ENCODE measurements at regions not wholly inside any gene's neighbourhood (a gene's known extent, or its start where the extent isn't known, plus 50 kb on each side); places are given as distances from the start of the nearest gene placed in this dataset.

DNA sequence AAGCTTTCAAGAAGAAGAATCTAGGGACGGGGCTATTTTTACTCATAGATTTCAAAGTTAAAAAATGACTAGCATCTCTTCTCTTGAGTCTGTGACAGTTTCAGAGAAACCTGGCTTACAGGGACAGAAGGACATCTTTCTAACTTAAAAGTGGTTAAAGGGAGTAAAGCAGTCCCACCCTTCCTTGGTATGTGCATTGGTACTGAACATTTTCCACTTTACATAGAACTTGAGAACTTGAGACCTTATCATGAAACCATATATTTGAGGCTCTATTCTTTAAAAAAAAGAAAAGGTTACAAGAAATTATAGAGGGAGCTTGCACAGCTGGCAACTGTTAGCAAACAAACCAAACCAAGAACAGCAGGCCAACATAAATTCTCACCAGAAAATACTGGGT, 73.4 kb upstream of the GAREM1 start:
- Histone ChIP-seq H3K27ac (no peak overlapping the region), H3K4me1 (no peaks in the 10 kb centered on the region), H3K27me3 (no peaks in the 10 kb centered on the region), H3K4me3 (no peak overlapping the region), H3K36me3 (no peaks in the 10 kb centered on the region), H3K9me3 (no peaks in the 10 kb centered on the region)
- DNase-seq (ENCODE audit: low spot score): no peak
- TF ChIP-seq, protein P1, sequence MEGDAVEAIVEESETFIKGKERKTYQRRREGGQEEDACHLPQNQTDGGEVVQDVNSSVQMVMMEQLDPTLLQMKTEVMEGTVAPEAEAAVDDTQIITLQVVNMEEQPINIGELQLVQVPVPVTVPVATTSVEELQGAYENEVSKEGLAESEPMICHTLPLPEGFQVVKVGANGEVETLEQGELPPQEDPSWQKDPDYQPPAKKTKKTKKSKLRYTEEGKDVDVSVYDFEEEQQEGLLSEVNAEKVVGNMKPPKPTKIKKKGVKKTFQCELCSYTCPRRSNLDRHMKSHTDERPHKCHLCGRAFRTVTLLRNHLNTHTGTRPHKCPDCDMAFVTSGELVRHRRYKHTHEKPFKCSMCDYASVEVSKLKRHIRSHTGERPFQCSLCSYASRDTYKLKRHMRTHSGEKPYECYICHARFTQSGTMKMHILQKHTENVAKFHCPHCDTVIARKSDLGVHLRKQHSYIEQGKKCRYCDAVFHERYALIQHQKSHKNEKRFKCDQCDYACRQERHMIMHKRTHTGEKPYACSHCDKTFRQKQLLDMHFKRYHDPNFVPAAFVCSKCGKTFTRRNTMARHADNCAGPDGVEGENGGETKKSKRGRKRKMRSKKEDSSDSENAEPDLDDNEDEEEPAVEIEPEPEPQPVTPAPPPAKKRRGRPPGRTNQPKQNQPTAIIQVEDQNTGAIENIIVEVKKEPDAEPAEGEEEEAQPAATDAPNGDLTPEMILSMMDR (IDR thresholded peaks at IDR 0.05): no peak

DNA sequence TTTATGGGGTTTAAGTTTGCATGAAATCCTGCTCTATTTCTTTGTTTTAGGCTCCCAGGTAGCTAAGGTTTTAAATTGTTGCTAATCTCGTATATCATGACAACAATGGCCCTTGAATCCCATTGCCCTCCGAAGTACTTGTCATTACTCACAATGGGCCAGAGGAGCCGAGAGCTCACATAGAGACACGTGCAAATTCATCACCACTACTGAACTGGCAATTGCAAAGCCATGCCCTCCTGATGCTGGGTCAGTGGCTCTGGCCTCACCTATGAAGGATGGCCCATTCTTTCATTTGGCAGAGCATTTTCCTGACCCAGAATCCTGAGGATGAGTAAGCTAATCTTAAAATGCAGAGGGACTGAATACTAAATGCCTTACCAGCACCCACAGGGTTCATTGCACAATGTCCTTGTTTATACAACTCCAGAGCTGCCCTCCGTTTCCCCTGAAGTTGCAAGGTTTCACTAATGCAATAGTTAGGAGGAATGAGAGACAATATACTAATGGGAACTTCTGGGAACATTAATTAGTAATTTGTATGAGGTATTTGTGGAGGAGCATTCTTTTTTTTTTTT, 71.6 kb upstream of the GAREM1 start:
- DNase-seq (ENCODE audit: low spot score): no peak
- Histone ChIP-seq H3K9me3 (no peaks in the 10 kb centered on the region), H3K36me3 (no peaks in the 10 kb centered on the region), H3K27ac (no peak overlapping the region), H3K4me3 (no peak overlapping the region), H3K27me3 (no peaks in the 10 kb centered on the region), H3K4me1 (no peaks in the 10 kb centered on the region)
- TF ChIP-seq, protein P1 (IDR thresholded peaks at IDR 0.05): no peak

DNA sequence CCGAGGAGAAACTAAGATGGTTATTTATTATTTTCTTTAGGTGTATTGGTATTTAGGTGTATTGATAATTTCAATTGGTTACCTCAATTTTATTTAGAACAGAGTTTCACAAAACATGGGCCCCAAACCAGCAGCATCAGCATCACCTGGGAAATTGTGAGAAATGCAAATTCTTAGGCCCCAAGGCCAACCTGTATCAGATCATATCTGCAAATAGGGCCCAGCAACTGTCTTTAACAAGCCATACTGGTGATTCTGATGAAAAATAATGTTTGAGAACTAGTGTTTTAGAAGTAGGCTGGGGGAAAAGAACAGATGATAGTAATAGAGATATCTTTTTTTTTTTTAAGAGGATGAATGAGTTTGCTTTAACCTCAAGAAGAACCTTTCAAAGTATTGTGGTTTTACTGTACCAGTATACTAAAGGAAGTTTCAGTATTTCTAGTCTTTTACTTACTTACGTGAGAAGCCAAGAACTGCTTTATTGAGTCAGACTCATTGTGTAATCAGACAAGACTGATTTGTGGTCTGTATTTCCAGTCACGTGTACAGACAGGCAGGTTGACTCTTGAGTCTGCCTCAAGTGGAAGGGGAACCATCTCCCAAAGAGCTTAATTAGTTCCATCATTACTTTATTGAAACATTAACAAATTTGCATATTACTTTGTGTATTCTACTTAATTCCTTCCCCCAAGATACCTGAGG, 60.4 kb upstream of the GAREM1 start:
- Histone ChIP-seq H3K36me3 (no peaks in the 10 kb centered on the region), H3K4me3 (no peak overlapping the region), H3K4me1 (no peaks in the 10 kb centered on the region), H3K9me3 (no peaks in the 10 kb centered on the region), H3K27me3 (no peaks in the 10 kb centered on the region), H3K27ac (no peak overlapping the region)
- TF ChIP-seq, protein P1 (IDR thresholded peaks at IDR 0.05): no peak
- no peak for DNase-seq (ENCODE audit: low spot score)

DNA sequence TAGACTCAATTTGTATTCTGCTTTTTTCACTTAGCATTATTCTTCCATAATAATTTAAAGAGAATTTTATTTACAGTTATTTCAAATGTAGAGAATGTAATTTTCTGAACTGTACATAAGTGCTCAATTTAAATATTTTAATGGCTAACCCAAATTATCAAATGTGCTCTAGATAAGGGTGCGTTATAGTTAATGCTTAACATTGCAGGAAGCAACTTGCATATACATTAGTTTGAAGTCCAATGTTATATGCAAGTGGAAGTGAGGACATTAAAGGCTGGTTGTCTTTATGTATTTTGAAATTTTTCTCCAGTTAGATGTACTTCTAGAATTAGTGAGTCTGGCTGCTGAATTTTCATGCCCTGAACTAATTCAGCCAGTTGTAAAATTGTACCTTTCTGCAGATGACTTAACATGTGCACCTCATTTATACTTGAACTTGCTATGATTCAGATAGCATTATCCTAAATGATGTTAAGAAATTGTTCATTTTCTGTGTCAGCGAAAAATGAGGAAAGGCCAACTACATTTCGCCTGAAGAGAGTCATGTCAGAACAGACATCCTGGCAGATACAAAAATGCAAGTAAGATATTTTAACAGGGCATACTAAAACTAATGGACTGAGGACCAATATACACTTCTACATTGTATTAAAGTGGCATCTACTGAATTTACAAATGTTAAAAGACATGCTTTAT, 59.2 kb upstream of the GAREM1 start:
- DNase-seq (ENCODE audit: low spot score): no peak
- no peaks in the 10 kb centered on the region for H3K36me3 ChIP-seq
- no peak overlapping the region for H3K27ac ChIP-seq
- H3K27me3 ChIP-seq: no peaks in the 10 kb centered on the region
- H3K4me1 ChIP-seq: no peaks in the 10 kb centered on the region
- TF ChIP-seq, protein P1 (IDR thresholded peaks at IDR 0.05): no peak
- H3K9me3 ChIP-seq: no peaks in the 10 kb centered on the region
- no peak overlapping the region for H3K4me3 ChIP-seq

DNA sequence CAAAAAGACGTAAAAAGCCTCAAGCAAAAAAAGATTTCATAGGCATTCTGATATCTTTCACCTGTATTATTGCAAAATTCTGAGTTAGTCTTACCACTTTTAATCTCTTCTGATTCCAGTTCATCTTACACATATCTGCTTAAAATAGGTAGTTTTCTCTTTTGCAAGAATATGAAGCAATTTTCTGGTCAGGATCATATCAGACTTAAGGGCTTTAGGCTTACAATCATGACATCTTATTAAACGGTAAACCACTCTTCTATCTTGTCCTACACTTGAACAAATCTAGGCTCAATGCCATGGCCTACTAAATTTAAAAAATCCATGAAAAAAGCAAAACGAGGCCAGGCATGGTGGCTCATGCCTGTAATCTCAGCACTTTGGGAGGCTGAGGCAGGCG, 50.1 kb upstream of the GAREM1 start:
- Histone ChIP-seq H3K27ac (no peak overlapping the region), H3K4me1 (no peaks in the 10 kb centered on the region), H3K27me3 (no peaks in the 10 kb centered on the region), H3K9me3 (no peaks in the 10 kb centered on the region), H3K4me3 (no peak overlapping the region), H3K36me3 (no peaks in the 10 kb centered on the region)
- TF ChIP-seq, protein P1 (IDR thresholded peaks at IDR 0.05): no peak
- DNase-seq (ENCODE audit: low spot score): no peak

Data from right atrium auricular region (tissue), 2 donors.